ENCODE measurements at regions not wholly inside any gene's neighbourhood (a gene's known extent, or its start where the extent isn't known, plus 50 kb on each side); places are given as distances from the start of the nearest gene placed in this dataset.

DNA sequence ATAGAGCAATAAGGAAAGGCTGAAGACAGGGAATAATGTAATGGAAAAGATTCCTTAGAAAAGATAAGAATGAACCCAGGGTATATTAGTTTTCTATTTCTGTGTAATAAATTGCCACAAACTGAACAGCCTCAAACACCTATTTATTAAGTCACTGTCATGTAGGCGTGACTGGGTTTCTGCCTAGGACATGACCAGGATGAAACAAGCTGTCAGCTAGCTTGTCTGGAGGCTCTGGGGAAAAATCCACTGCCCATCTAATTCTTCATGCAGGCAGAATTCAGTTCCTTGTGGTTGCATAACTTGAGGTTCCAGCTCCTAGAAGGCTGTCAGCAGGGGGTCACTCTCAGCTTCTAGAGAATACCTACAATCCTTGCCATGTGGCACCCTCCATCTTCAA, 277.7 kb downstream of the TMA16 start:
- DNase-seq: no peak

DNA sequence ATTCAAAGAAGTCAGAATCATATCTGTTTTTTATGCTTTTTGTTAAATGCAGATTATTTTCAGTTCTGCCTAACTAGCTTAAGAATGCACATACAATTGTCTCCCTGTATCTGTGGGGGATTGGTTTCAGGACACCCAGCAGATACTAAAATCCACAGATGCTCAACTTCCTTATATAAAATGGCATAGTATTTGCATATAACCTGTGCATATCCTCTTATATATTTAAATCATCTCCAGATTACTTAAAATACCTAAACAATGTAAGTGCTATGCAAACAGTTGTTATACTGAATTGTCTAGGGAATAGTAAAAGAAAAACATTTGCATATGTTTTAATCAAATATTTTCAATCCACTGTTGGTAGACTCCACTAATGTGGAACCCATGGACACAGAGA, 279.4 kb downstream of the TMA16 start:
- no peak for DNase-seq

DNA sequence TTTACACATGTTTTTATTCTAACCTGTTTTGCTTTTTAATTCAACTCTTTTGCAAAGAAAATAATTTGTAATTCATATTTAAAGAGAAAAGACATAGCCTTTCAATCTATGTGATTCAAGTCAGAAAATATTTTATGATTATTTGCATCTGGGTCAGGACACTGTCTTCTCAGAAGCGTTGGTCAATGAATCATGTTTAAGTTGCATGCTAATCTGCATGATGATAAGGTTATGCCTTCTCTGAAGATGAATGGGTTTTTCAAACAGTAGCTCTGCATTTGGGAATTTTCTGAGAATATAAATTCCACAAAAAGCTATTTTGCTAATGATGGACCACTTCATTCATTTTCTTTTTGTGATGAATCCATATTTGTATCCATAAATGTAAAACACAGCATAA, 282.5 kb downstream of the TMA16 start:
- no peak for DNase-seq

DNA sequence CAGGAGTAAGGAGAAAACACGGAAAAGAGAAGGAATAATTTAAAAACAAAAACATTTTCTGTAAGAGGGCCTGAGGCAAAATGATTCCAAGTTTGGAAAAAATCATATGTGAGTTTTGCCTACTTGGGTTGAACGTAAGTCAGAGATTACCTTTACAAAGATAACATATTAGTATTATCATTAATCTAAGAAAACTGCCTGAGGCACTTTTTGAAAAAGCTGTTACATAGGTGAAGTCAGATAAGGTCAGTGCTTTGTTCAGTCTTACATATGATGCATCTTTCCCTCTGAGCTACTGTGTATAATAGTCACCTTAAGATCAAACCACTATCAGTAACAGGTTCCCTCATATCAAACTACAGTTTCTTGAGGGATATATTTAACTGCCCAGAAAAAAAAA, 287.2 kb downstream of the TMA16 start:
- DNase-seq: no peak

DNA sequence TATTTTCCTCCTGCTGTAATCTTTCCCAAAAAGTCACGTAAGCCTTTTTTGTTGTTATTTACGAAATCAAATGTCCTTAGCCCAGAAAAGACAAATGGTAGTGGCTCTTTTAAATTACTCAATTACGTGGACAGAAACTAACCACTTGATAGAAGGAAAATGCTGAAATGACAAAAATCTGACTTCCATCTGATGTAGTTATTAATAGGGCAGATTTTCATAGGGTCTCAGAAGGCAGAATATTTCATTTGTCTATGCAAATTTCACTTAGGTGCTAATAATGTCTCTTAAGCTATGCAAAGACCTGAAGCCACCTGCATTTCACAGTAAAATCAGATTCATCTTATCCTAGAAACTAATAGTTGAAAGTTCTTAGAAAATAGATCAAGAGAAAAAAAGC, 295.7 kb downstream of the TMA16 start:
- no peak for DNase-seq

DNA sequence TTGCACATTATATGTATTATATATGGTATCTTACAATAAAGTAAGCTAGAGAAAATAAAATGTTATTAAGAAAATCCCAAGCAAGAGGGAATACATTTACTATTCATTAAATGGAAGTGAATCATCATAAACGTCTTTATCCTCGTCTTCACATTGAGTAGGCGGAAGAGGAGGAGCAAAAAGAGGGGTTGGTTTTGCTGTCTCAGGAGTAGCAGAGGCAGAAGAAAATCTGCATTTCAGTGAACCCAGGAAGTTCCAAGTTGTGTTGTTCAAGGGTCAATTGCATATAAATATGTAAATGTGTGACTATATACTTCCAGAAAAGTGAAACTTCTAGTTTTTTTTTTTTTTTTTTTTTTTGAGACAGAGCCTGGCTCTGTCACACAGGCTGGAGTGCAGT, 301.4 kb downstream of the TMA16 start:
- no peak for DNase-seq

DNA sequence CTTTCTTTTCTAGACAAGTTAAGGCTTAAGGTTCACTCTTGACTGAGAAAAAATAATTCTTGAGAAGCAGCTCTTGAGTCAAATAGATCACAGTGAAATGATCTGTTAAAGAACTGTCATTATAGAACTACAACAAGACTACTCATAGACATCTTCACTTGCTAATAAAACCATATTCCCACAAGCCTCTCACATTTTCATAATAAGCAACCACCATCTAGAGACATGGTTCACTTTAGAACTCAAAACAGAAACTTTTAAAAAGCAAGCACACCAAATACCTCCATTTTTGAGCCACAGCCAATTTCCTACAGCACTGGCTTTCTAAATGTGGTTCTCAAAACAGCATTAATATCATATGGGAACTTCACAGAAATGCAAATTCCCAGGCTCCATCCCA, 309.5 kb downstream of the TMA16 start:
- DNase-seq: no peak

DNA sequence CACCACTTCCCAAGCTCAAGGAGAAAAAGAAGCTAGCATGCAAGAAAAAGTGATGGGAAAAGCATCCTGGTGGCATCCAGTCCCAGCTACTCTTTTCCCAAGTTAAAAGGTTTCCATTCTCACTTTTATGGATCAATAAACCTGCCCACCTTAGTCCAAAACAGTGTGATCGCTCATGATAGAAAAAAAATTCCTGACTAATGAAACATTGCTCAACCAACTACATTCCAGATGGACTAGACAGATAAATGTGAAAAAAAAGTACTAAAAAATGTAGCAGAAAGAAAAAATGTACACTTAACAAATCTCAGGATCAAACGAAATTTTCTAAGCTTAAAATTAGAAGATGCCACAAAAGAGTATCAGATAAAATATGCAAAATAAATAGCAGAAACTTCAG, 312.2 kb downstream of the TMA16 start:
- no peak for DNase-seq

DNA sequence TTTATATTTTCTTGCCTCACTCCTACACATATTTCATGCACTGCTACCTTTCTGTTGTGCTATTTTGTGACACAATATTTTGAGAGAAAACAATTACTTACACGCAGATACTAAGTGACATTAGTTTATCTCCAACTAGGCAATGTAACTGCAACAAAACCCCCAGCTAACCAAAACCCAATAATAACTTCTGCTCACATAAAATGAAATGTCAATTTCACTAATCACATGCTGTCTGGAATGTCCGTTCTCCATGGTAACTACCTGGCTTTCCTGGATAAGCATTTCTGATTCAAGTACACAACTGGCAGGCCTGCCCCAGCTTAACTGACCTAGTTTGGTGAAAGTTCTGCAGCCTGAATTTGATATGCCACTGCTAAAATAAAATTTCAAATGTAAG, 313.5 kb downstream of the TMA16 start:
- no peak for DNase-seq

DNA sequence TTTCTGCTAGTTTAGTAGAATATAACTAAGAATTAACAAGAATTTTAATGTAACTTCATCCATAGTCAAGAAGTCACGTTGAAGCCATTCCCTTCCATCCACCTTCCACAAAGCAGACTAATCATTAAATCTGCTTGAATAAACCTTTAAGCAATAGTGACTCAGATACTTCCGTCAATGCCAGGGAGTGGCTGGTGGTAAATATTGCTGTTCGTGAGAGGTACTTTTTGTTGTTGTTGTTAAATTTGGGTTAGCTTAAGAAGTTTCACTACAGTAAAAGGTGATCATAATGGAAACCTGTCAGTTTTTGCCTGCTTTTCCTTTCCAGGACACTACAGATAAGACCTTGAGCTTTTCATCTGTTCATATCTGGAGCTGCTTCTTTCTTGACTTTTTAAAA, 316.3 kb downstream of the TMA16 start:
- DNase-seq: no peak

DNA sequence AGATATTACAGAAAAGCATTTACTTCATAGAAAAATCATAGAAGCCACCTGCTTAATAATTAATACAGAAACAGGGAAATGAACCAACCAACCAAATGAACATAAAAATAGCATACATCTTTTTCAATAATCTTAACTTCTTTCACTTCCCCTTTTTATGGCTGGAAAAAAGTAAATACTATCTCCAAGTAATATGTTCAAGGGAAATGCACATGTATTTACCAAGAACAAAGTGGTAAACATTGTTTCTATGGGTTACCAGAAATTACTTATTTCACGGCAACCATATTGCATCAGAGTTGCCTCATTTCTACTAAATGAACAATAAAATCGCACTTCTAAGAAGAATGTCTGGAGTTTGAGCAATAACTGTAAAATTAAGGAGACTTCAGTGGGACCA, 321.3 kb downstream of the TMA16 start:
- DNase-seq: no peak

DNA sequence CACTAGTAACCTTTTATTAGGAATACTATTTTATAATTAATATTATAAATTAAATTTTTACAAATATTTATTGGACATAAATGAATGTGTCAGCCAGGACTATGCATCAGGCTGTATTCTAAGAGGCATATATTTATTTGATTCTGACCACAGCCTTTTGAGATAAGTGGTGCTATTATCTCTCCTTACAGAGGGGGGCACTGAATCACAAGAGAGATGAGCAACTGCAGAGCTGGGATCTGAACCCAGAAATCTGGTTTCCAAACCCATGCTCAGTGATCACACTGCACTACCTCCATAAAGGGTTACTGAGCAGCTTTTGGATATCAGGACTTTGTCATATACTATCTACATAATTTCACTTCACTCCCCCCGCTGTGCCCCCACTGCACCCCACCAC, 322.0 kb downstream of the TMA16 start:
- no peak for DNase-seq

DNA sequence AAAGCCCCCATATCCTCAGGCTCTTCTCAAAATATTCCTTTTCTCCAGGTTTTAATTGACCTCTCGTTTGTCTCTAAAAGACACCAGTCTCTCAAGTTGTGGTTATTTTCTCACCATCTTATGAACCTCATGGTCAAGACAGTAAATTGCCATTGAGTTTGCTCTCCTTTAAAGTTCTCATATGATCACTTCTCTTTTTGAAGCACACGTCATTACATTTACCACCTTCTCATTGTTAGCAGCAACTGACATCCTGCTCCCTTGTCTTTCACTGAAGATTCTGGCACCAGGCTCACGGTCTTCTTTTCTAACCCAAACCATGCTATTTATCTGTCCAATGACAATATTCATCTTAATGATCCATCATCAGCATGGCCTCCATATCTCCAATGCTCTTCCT, 324.2 kb downstream of the TMA16 start:
- DNase-seq: no peak

DNA sequence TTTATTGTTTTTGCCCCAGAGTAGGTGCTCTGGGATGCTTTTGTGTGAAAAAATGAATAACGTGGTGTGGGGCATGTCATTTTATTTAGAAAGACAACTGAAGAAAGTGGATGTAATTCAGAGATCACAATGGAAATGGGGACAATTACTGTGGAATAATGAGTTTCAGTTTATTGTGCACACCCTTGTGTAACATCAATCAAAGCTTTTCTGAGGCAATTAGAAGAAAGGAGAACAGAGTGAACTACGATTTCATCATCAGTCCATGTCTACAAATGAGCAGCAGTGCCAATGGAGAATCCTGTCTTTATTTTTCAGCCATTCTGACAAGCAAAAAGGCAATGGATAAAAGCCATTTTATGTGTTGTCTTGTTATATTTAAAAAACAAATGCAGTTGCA, 339.2 kb downstream of the TMA16 start:
- no peak for DNase-seq

DNA sequence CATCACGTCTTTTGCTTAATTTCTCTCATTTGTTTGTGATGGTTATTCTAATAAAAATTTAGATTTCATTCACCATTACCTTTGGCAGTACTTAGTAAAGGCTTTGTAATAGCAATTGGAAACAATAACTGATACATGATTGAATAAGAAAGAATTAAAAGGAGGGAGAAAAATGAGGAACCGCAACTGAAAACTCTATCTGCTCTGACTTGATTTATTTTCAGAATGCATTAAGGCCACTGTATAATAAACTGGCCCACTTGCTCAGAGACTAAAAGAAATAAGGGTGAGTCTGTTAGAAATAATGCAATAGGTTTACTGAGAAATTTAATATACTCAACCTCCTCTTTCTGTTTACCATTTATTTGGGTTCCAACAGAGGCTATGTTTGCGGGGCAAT, 351.5 kb downstream of the TMA16 start:
- DNase-seq: no peak

DNA sequence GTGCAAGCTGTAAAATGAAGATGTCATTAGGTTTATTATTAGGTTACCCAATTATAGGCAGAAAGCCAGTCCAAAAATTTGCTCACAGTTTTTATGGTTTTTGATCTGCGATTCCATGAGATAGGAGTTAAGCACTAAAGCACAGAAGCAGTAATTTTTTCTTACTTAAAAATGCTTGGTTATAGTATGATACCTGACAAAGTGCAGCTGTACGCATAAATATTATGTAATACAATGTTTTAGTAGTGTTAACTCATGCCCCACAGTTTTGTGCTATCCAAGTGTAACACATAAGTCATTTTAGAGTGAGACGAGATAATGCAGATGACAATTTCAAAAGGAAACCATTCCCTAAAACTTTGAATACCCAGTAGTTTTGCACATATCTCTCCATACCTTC, 357.8 kb downstream of the TMA16 start:
- no peak for DNase-seq

DNA sequence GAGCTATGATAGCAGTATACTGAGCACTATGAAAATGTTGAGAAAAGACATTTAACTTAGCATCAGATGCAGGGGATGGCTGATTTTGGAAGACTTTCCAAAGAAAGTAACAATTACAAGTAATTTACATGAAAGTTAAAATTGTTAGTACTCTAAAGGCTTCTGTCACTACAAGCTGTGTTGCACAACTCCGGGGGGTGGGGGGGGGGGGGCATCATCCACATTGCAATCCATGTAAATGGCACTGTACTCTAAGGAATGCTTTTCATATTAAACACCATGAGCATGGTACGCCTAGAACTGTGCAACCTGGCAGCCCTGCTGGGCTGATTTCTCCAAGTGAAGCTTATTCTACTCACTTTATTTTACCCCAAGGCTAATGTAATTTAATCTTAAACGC, 363.4 kb downstream of the TMA16 start:
- no peak for DNase-seq

DNA sequence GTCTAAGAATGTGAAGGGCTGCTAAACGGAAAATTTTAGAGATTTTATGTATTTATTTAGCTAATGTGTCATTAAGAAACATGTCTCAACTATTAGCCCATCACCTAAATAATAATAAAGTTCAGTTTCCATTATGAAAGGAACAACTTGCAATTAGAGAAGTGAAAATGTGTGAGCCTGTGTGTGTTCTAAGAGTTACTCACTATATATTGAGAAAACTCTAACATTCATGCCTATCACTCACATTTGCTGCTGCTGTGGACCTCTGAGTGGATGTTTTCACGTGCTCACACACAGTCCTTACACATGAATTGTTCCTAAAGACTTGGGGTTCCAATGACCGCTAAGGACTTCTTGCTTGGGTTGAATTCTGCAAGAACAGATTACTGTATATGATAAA, 364.0 kb downstream of the TMA16 start:
- no peak for DNase-seq

DNA sequence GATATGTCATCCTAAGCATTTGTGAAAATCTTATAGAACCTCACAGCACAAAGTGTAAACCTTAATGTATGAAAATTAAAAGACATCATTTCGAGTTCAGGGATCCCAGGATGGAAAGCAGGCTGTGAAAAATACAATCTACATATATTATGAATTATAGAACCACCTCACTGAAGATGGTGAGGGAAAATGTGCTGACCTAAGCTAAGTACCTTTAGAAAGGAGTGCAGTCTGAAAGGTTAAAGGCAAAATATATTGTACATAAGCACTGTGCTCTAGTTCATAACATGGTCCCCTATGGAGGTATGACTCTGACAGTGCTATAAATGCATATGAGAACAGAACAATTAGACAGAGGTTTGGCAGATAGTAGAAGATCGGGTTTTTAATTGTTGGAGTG, 368.6 kb downstream of the TMA16 start:
- no peak for DNase-seq

DNA sequence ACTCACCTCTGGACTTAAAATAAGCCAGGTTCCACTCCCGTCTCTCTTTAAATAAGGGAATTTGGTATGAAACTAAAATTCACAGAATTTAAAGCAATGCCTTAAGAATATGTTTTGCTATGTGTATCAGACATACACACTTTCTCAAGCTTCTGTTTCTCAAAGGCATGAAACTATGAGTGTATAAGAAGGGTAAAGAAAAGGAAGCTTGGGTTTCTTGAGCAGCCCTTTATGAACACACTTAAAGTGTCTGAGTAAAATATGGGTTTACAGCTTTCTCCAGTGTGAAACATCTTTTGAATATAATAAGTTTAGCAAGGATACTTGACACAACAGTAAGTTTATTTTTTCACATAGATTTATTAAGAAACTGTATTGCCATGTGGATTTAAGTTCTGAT, 370.5 kb downstream of the TMA16 start:
- DNase-seq: no peak

DNA sequence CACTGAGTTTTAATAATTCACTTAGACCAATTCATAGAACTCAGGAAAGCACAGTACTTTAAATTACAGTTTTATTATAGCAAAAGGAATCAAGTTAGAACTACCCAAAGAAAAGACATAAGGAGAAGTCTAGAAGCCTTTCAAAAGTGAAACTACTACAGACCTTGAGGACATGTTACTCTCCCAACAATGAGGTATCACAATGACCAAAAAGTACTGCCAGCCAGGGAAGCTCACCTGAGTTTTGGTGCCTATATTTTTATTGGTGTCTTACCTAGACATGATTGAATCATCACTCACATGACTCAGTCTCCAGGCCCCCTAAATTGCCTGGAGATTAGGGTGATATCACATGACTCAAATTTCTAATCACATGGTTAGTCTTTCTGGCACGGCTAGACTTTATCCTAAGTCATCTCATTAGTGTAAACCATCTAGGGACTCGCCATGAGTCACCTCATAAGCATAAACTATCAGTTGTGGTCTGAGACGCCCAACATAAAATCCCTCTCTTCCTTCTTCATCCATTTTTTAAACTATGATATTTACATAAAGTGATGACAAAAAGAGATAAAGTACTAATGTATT, 372.3 kb downstream of the TMA16 start:
- DNase-seq: no peak

DNA sequence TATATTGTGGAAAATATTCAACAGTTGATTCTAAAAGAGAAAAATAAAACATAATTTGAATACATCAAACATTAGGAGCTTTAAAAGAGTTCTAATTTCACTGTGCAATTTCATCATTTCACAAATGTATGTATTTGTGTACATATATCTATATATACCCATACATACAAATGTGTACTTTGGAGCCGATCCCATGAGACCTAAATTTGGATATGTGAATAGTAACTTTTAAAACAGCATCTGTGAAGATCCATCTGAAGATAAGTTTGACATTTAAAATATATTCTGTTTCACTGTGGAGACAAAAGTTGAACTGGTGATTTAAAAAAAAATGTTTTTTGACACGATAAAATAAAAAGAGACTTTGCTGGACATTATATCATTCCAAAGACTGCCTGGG, 374.0 kb downstream of the TMA16 start:
- DNase-seq: no peak

DNA sequence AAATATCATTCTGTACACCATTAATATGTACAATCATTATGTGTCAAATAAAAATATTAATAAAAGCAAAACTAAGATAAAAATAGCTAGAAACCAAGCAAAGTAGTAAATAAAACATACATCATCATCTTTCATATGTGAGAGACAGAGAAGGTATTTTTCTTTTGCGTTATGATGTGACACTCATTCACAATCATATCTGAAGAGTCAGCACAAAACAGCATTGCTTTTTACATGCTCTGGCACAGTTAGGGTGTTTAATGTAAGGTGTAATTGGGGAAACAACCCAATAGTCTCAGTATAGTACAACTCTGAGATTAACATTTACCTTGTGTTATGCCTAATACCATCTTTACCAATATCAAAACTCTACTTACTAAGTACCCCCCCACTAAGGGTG, 376.6 kb downstream of the TMA16 start:
- no peak for DNase-seq

DNA sequence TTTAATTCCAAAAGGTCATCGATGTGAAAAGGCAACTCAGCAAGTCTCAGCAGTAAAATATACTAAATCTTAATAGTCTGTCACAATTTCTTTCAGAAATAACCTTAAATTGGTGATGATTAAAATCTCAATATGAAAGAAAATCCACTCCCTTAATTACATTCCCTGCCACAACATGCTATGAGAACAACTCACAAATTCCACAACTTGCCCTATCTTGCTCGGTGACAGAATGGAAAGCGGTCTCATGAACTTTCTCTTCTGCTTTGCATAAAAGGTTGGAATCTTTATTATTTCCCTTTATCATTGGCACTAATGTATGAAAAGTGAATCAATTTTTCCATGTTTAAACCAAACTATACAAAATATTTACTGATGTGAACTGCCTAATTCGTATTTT, 380.8 kb downstream of the TMA16 start:
- DNase-seq: no peak

DNA sequence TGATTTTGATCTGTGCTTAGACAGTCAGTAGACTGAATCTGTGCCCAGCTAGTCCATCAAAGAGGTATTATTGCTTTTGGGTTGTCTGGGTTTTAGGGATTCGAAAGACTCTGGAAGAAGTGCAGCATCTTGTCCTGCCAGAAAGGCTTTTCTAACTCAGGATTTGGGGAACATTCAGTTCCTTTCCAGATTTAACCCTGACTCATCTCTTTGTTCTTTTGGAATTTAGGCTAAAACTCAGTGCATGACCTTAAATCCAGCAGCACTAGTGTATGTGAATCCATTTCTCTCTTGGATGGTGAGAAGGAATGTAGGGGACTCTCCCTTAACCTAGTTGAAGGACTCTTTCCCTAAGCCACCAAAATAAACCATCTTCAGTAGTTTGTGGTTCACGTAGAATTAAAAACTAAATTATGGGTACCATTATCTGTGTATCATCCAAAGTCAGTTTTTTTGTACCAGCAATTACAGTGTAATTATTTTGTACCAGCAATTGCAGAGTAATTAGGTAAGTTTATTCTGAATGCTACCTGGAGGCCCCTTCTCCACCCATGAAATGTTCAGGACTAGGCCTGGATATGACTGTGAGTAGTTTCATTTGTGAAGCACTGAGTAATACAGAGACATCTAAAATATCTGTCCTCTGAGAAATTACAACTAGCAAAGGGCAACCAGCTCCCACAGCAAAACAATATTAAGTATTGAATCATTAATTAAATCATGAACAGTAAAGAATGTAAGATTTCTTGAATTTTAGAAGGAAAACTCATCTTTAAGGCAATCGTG, 384.0 kb downstream of the TMA16 start:
- no peak for DNase-seq

Measured in stimulated activated CD4-positive, alpha-beta T cell treated with anti-CD3 and anti-CD28 coated beads, Interleukin-4, amount 100 ng/mL, for 1 hour (primary cell).